ENCODE measurements at regions not wholly inside any gene's neighbourhood (a gene's known extent, or its start where the extent isn't known, plus 50 kb on each side); places are given as distances from the start of the nearest gene placed in this dataset.

DNA sequence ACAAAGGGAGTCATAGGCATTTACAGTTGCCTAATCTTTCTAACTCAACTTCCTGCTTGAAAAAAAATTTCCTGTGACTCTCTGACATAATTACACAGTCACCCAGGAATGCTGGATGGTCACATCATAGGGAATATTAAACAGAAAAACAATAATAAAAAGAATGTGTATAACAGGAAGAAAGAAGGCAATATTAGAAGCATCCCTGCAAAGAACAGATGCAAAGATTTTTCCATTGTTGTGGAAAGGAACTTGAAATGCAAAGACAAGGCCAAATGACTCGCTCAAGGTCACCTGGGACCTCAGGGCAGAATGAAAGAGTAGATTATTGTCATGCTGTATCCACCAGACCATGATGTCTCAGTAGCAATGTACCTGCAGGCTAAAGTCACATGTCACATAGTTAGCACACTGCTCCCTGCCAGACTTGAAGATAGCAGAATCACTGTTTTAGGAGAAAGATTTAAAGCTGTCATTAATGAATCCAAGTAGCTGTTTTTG, 184.3 kb downstream of the CYYR1 start:
- TF ChIP-seq, protein P1, sequence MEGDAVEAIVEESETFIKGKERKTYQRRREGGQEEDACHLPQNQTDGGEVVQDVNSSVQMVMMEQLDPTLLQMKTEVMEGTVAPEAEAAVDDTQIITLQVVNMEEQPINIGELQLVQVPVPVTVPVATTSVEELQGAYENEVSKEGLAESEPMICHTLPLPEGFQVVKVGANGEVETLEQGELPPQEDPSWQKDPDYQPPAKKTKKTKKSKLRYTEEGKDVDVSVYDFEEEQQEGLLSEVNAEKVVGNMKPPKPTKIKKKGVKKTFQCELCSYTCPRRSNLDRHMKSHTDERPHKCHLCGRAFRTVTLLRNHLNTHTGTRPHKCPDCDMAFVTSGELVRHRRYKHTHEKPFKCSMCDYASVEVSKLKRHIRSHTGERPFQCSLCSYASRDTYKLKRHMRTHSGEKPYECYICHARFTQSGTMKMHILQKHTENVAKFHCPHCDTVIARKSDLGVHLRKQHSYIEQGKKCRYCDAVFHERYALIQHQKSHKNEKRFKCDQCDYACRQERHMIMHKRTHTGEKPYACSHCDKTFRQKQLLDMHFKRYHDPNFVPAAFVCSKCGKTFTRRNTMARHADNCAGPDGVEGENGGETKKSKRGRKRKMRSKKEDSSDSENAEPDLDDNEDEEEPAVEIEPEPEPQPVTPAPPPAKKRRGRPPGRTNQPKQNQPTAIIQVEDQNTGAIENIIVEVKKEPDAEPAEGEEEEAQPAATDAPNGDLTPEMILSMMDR (IDR thresholded peaks at IDR 0.05): no peak
- no peak for TF ChIP-seq POLR2A (IDR thresholded peaks at IDR 0.05)
